ENCODE measurements at regions not wholly inside any gene's neighbourhood (a gene's known extent, or its start where the extent isn't known, plus 50 kb on each side); places are given as distances from the start of the nearest gene placed in this dataset.

DNA sequence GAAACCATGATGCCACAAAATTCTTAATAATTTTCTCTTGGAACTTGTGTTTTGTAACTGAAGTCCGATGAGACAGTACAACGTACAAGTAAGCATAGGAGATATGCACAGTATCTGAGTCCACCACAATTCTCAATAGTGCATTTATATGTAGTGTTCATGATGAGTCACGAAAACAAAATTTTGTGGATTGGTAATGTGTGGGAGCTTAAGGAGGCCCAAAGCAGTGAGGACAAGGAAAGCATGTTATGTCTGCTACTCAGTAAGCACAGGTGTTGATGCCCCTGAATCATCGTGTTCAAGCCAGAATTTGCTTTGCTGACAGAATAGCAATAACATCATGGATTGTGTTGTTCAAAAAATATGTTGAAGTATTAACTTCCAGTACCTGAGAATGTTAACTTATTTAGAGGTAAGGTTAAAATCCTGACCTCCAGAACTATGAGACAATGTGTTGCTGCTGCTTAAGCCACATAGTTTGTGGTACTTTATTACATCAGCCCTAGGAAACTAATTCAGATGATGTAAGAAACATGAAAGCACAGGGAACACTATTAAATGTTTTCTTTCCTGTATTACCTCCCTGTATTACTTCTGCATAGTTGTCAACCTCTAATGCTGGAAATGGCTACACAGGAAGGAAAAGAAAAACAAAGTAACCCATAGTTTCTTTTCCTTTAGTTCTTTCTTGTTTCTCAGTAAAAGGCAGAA, 201.3 kb downstream of the SLITRK6 start:
- TF ChIP-seq EZH2 (IDR thresholded peaks at IDR 0.05; ENCODE audit: borderline replicate concordance, low read length), result no peak
- TF ChIP-seq, protein P1, sequence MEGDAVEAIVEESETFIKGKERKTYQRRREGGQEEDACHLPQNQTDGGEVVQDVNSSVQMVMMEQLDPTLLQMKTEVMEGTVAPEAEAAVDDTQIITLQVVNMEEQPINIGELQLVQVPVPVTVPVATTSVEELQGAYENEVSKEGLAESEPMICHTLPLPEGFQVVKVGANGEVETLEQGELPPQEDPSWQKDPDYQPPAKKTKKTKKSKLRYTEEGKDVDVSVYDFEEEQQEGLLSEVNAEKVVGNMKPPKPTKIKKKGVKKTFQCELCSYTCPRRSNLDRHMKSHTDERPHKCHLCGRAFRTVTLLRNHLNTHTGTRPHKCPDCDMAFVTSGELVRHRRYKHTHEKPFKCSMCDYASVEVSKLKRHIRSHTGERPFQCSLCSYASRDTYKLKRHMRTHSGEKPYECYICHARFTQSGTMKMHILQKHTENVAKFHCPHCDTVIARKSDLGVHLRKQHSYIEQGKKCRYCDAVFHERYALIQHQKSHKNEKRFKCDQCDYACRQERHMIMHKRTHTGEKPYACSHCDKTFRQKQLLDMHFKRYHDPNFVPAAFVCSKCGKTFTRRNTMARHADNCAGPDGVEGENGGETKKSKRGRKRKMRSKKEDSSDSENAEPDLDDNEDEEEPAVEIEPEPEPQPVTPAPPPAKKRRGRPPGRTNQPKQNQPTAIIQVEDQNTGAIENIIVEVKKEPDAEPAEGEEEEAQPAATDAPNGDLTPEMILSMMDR (IDR thresholded peaks at IDR 0.05; ENCODE audit: low read length), result no peak
